ENCODE measurements at regions not wholly inside any gene's neighbourhood (a gene's known extent, or its start where the extent isn't known, plus 50 kb on each side); places are given as distances from the start of the nearest gene placed in this dataset.

GRCh38 chr12:88842314-88842713, 262.0 kb upstream of the KITLG start:
- Histone ChIP-seq H3K9me2 (no peaks in the 10 kb centered on the region), H3K4me2 (no peak overlapping the region), H4K20me1 (ENCODE audit: insufficient read depth) (no peaks in the 10 kb centered on the region), H3K27ac (ENCODE audit: low read depth in 2 of 2, low read length in 1 of 2) (no peak overlapping the region), H2AFZ (ENCODE audit: low read depth) (no peak overlapping the region), H3K4me1 (ENCODE audit: control insufficient read depth in 1 of 2, insufficient read depth in 2 of 2, low read depth in 1 of 2, low read length in 1 of 2) (no peaks in the 10 kb centered on the region), H3K9me3 (no peaks in the 10 kb centered on the region; the same call in 1 of the 2 replicates), H3K4me3 (ENCODE audit: low read depth in 2 of 2, low read length in 1 of 2) (no peak overlapping the region), H3F3A (replicated peaks; ENCODE audit: insufficient read depth) (no peaks in the 10 kb centered on the region), H3K79me2 (ENCODE audit: insufficient read depth) (no peaks in the 10 kb centered on the region), H3K36me3 (replicated peaks in 1 of 2; ENCODE audit: control insufficient read depth in 1 of 2, insufficient read depth in 2 of 2, low read length in 1 of 2) (no peaks in the 10 kb centered on the region), H3K27me3 (ENCODE audit: insufficient read depth) (no peaks in the 10 kb centered on the region), H3K9ac (no peak overlapping the region)
- DNase-seq = no peak
- TF ChIP-seq REST (IDR thresholded peaks at IDR 0.05; ENCODE audit: low read depth, low read length) = no peak
- TF ChIP-seq TEAD4 (IDR thresholded peaks at IDR 0.05; ENCODE audit: borderline replicate concordance, insufficient read depth) = no peak
- TF ChIP-seq PBX3 (IDR thresholded peaks at IDR 0.05) = no peak
- TF ChIP-seq NRF1 (IDR thresholded peaks at IDR 0.05; ENCODE audit: low read depth, low read length) = no peak
- TF ChIP-seq IRF3 (IDR thresholded peaks at IDR 0.05; ENCODE audit: low read depth, low read length) = no peak
- TF ChIP-seq POLR2AphosphoS5 (IDR thresholded peaks at IDR 0.05; ENCODE audit: low read depth, low read length) = no peak
- TF ChIP-seq RFX5 (IDR thresholded peaks at IDR 0.05; ENCODE audit: low read length) = no peak
- TF ChIP-seq MXI1 (IDR thresholded peaks at IDR 0.05; ENCODE audit: low read depth, low read length) = no peak
- TF ChIP-seq MEF2A (IDR thresholded peaks at IDR 0.05; ENCODE audit: borderline replicate concordance, low read depth) = no peak
- no peak for TF ChIP-seq TAF1 (IDR thresholded peaks at IDR 0.05; ENCODE audit: borderline replicate concordance, low read depth, low read length)
- TF ChIP-seq EZH2phosphoT487 (IDR thresholded peaks at IDR 0.05; ENCODE audit: borderline replicate concordance, low read depth) = no peak
- TF ChIP-seq SMC3 (IDR thresholded peaks at IDR 0.05; ENCODE audit: low read depth, low read length) = no peak
- TF ChIP-seq RCOR1 (IDR thresholded peaks at IDR 0.05; ENCODE audit: low read length) = no peak
- no peak for TF ChIP-seq FOXM1 (IDR thresholded peaks at IDR 0.05; ENCODE audit: low read depth)
- POLR2A ChIA-PET = no interaction called here
- WGBS (ENCODE audit: low lambda C conversion rate) = 30% methylated on average over 3 of the region's 3 CpGs
- CTCF ChIA-PET = no interaction called here
